ENCODE measurements at regions not wholly inside any gene's neighbourhood (a gene's known extent, or its start where the extent isn't known, plus 50 kb on each side); places are given as distances from the start of the nearest gene placed in this dataset.
"Not testable (repeated sequence)": the region's sequence is repeated elsewhere in the genome, so short reads cannot be mapped to it uniquely, and the experiment has no call there.

- no peak for DNase-seq (ENCODE audit: low read depth in 2 of 2)
Observed at GRCh38 chr2:88924533-88924932, 233.1 kb downstream of the RPIA start.

- DNase-seq (ENCODE audit: low read depth in 2 of 2), result no peak
Observed at GRCh38 chr2:88925770-88926462, 234.4 kb downstream of the RPIA start.

- no peak for DNase-seq (ENCODE audit: low read depth in 2 of 2)
Observed at GRCh38 chr2:88927128-88927527, 235.7 kb downstream of the RPIA start.

- no peak for DNase-seq (ENCODE audit: low read depth in 2 of 2)
Observed at GRCh38 chr2:88930659-88931058, 239.2 kb downstream of the RPIA start.

- DNase-seq (ENCODE audit: low read depth in 2 of 2), result no peak
Observed at GRCh38 chr2:88932686-88933085, 241.2 kb downstream of the RPIA start.

DNA sequence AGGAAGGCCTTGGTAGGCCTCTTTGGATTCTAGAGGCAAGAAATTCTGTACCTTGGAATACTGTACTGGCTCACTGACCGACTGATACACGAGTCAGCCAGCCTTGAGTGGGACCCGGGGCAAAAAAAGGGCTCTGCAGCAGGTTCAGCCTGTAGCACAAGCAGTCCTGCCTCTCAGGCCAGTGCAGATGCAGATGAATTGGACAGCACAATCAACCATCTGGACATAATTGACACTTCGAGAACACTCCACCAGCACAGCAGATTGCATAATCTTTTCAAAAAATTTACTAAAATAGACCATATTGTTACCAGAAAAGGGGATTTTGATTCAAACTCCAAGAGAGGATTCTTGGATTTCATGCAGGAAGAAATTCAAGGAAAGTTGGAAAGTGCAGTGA is 241.6 kb downstream of the RPIA start:
- DNase-seq (ENCODE audit: low read depth in 2 of 2), result no peak

- DNase-seq (ENCODE audit: low read depth in 2 of 2), result no peak
Observed at GRCh38 chr2:88933980-88934379, 242.5 kb downstream of the RPIA start.

DNA sequence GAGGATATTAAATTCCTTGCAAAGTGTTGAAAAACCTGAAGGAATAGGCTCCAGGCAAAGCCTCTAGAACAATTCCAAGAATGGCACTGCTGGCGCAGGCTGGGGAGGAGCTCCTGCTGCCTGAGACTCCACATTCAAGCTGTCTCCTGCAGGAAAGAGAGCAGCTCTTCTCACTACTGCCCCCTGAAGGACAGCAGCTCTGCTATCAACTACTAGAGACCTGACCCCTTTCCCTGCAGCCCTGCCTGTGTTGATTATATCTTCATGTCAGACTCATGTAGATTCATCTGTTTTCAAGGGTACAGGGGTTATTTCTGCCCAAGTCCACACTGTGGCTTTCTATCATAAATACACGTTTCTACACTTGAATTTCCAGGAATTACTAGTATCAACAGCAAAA is 249.7 kb downstream of the RPIA start:
- DNase-seq (ENCODE audit: low read depth in 2 of 2), result not testable (repeated sequence)

DNA sequence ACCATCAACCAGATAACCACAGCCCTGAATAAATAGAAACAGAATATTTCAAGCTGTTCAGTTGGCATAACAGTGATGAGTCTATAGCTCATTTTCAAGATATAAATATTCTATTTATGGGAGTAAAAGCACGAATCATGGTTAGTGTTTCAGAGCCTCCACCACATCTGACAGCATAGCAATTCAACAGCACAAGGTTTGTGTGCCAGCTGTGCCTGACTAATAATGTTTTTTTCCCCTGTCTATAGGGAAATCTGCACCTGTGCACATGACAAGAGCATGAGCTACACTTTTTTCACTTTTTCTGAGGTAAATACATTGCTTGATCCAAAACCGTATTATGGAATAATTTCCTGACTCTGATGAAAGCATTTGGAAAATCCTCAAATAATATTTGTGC is 251.3 kb downstream of the RPIA start:
- DNase-seq (ENCODE audit: low read depth in 2 of 2), result no peak

GRCh38 chr2:88949336-88949735 is 257.9 kb downstream of the RPIA start:
- no peak for DNase-seq (ENCODE audit: low read depth in 2 of 2)

GRCh38 chr2:88950010-88950409 is 258.5 kb downstream of the RPIA start:
- no peak for DNase-seq (ENCODE audit: low read depth in 2 of 2)

GRCh38 chr2:88955607-88956006 is 264.1 kb downstream of the RPIA start:
- no peak for DNase-seq (ENCODE audit: low read depth in 2 of 2)

- no peak for DNase-seq (ENCODE audit: low read depth in 2 of 2)
Observed at GRCh38 chr2:88959480-88960204, 268.2 kb downstream of the RPIA start.

DNA sequence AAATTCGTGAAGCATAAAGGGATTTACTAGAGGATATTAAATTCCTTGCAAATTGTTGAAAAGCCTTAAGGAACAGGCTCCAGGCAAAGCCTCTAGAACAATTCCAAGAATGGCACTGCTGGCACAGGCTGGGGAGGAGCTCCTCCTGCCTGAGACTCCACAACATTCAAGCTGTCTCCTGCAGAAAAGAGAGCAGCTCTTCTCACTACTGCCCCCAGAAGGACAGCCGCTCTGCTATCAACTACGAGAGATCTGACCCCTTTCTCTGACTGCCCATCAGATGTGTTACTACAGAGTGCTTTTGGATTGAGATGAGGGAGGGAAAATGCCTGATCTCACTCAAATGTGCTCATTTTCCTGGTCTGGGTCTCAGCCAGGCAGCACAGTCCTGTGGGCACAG is 269.9 kb downstream of the RPIA start:
- not testable (repeated sequence) for DNase-seq (ENCODE audit: low read depth in 2 of 2)

GRCh38 chr2:88967844-88968243 is 276.4 kb downstream of the RPIA start:
- DNase-seq (ENCODE audit: low read depth in 2 of 2), result no peak

- DNase-seq (ENCODE audit: low read depth in 2 of 2), result not testable (repeated sequence)
Observed at GRCh38 chr2:88978011-88978410, 286.5 kb downstream of the RPIA start.

DNA sequence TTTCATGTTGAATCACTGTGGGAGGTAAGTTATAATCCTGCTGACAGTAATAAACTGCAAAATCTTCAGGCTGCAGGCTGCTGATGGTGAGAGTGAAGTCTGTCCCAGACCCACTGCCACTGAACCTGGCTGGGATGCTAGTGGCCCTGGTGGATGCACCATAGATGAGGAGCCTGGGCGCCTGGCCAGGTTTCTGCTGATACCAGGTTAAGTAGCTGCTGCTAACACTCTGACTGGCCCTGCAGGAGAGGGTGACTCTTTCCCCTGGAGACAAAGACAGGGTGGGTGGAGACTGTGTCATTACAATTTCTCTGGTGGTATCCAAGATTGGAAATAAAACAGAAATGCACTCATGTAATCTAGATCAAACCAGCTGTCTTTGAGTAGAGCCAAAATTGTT is 287.0 kb downstream of the RPIA start:
- DNase-seq (ENCODE audit: low read depth in 2 of 2), result not testable (repeated sequence)

GRCh38 chr2:88984079-88984478 is 292.6 kb downstream of the RPIA start:
- DNase-seq (ENCODE audit: low read depth in 2 of 2), result not testable (repeated sequence)

DNA sequence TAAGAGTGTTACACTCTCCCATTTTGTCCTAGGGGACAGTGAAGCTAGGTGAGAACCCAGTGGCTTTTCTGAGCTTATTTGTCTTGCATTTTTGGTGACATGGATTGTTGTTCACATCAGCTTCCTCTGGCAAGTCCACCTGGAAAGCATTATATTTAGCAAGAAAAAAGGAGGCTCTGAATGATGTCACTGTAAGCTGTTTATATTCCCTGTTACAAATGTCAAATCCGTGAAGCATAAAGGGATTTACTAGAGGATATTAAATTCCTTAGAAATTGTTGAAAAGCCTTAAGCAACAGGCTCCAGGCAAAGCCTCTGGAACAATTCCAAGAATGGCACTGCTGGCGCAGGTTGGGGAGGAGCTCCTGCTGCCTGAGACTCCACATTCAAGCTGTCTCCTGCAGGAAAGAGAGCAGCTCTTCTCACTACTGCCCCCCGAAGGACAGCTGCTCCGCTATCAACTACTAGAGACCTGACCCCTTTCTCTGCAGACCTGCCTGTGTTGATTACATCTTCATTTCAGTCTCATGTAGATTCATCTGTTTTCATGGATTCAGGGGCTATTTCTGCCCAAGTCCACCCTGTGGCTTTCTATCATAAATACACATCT is 295.4 kb downstream of the RPIA start:
- DNase-seq (ENCODE audit: low read depth in 2 of 2), result not testable (repeated sequence)

- DNase-seq (ENCODE audit: low read depth in 2 of 2), result not testable (repeated sequence)
Observed at GRCh38 chr2:88988617-88989016, 297.1 kb downstream of the RPIA start.

DNA sequence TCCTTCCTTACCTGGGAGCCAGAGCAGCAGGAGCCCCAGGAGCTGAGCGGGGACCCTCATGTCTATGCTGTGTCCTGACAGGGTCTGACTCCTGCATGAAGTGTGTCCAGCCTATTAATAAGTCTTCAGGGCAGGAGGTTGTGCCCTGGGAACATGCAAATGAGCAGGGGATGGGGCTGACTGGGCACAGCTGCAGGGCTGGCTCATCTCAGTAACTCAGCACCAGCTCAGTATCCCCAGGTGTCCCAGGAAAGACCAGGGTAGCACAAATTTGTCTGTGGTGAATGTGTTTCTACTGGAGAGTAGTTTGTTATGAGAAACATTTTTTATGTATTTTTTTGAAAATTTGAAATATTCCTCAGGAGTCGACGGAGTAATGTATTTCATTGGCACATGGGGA is 301.3 kb downstream of the RPIA start:
- DNase-seq (ENCODE audit: low read depth in 2 of 2), result not testable (repeated sequence)

DNA sequence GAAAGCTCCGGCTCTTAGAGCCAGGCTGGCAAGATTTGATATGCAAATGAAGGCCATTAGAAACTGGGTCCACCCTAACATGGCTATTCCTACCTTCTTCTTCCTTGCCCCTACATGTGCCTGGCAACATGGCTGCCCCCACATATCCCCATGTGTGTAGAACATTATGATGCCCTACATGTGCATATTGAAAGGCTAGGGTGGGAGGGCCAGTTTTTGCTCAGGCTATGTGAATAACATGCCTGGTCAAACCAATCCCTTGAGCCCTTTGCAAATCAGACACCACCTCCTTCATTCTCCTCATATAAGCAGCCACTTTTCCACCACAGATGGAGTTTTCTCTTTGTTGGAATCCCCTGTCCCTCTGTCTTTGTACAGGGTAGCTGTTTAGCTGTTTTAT is 303.4 kb downstream of the RPIA start:
- DNase-seq (ENCODE audit: low read depth in 2 of 2), result not testable (repeated sequence)

DNA sequence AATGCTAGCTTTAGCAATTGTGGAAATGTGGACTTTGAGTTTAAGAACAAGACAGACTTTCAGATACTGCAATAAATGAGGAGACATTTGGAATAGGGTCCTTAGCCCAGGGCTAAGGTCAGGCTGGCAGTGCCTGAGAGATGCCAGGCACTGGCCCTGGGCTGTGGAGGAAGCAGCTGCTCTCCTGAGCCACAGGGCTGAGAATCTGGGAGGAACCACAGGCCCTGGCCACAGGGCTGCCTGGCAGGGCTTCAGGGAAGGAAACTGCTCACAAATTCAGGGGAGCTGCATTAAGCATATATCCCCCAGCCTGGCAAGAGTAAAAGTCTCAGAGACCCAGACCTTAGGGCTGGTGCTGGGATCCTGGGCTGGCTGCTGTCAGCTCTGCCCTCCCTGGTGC is 305.1 kb downstream of the RPIA start:
- not testable (repeated sequence) for DNase-seq (ENCODE audit: low read depth in 2 of 2)
